SH-SY5Y (cell line): ENCODE measurements at regions not wholly inside any gene's neighbourhood (a gene's known extent, or its start where the extent isn't known, plus 50 kb on each side); places are given as distances from the start of the nearest gene placed in this dataset.

Experiments
- GATA2 ChIP-seq: IDR thresholded peaks from 2 replicates; pipeline ENCODE4 v1.6.1; 2011; ENCODE audit warnings: mild to moderate bottlenecking, low read depth, low read length
- GATA3 ChIP-seq: IDR thresholded peaks from 2 replicates; pipeline ENCODE4 v1.6.1; 2011; ENCODE audit warnings: low read depth, mild to moderate bottlenecking, low read length, moderate library complexity

- TF ChIP-seq GATA2 (no peak), GATA3 (no peak)
Measured at GRCh38 chr3:22351806-22352205, 600.8 kb upstream of the ZNF385D start.
